ENCODE measurements at regions not wholly inside any gene's neighbourhood (a gene's known extent, or its start where the extent isn't known, plus 50 kb on each side); places are given as distances from the start of the nearest gene placed in this dataset.

- TF ChIP-seq CTCF (IDR thresholded peaks at IDR 0.05) (no peak), POLR2A (IDR thresholded peaks at IDR 0.05) (no peak)
These were observed 228.5 kb downstream of the ZIC5 start for GRCh38 chr13:99743094-99743493.

Measured in Peyer's patch (tissue), 4 donors.